Stimulated activated CD8-positive, alpha-beta memory T cell treated with anti-CD3 and anti-CD28 coated beads, Interleukin-12 subunit alpha, Interleukin-12 subunit beta, amount 100 ng/mL, for 4 hours (primary cell): ENCODE measurements at regions not wholly inside any gene's neighbourhood (a gene's known extent, or its start where the extent isn't known, plus 50 kb on each side); places are given as distances from the start of the nearest gene placed in this dataset.

ENCODE experiments used
- DNase-seq: peaks from one replicate; pipeline ENCODE4 v3.0.0-alpha.2; 2020; ENCODE audit warnings: low read depth

- no peak for DNase-seq
These were observed 85.8 kb upstream of the PRNP start for GRCh38 chr20:4600308-4601014.

GRCh38 chr20:4597215-4597614 lies 89.0 kb upstream of the PRNP start:
- no peak for DNase-seq

GRCh38 chr20:4593149-4593525 lies 93.1 kb upstream of the PRNP start:
- DNase-seq: no peak

- DNase-seq: peak; percentile 19
These were observed 93.7 kb upstream of the PRNP start for GRCh38 chr20:4592316-4593148.

GRCh38 chr20:4591975-4592315 lies 94.3 kb upstream of the PRNP start:
- DNase-seq: no peak

GRCh38 chr20:4585758-4586157 lies 100.5 kb upstream of the PRNP start:
- DNase-seq: no peak

GRCh38 chr20:4585104-4585753 lies 101.0 kb upstream of the PRNP start:
- no peak for DNase-seq

- no peak for DNase-seq
These were observed 101.7 kb upstream of the PRNP start for GRCh38 chr20:4584510-4584909.

- no peak for DNase-seq
These were observed 104.4 kb upstream of the PRNP start for GRCh38 chr20:4581838-4582237.

GRCh38 chr20:4578375-4578774 lies 107.9 kb upstream of the PRNP start:
- no peak for DNase-seq

- no peak for DNase-seq
These were observed 111.9 kb upstream of the PRNP start for GRCh38 chr20:4574356-4574690.

- no peak for DNase-seq
These were observed 112.5 kb upstream of the PRNP start for GRCh38 chr20:4573564-4574355.

- DNase-seq: no peak
These were observed 114.3 kb upstream of the PRNP start for GRCh38 chr20:4571759-4572531.

- DNase-seq: no peak
These were observed 116.4 kb upstream of the PRNP start for GRCh38 chr20:4569865-4570264.

- DNase-seq: no peak
These were observed 117.2 kb upstream of the PRNP start for GRCh38 chr20:4569092-4569491.

GRCh38 chr20:4568361-4568959 lies 117.8 kb upstream of the PRNP start:
- DNase-seq: no peak

GRCh38 chr20:4567170-4567569 lies 119.1 kb upstream of the PRNP start:
- DNase-seq: no peak

GRCh38 chr20:4563534-4563933 lies 122.7 kb upstream of the PRNP start:
- no peak for DNase-seq

GRCh38 chr20:4563031-4563430 lies 123.2 kb upstream of the PRNP start:
- DNase-seq: no peak

GRCh38 chr20:4560667-4561066 lies 125.6 kb upstream of the PRNP start:
- DNase-seq: no peak

- DNase-seq: no peak
These were observed 126.3 kb upstream of the PRNP start for GRCh38 chr20:4559906-4560305.
